ENCODE measurements at regions not wholly inside any gene's neighbourhood (a gene's known extent, or its start where the extent isn't known, plus 50 kb on each side); places are given as distances from the start of the nearest gene placed in this dataset.

GRCh38 chr4:171650543-171650942 is 162.7 kb upstream of the GALNTL6 start:
- no peak overlapping the region for H3K27ac ChIP-seq
- DNase-seq (ENCODE audit: low spot score) = no peak
- no peaks in the 10 kb centered on the region for H3K9me3 ChIP-seq
- H3K36me3 ChIP-seq = no peaks in the 10 kb centered on the region
- no peak overlapping the region for H3K4me3 ChIP-seq
- H3K4me1 ChIP-seq = no peaks in the 10 kb centered on the region
- no peak for TF ChIP-seq CTCF (IDR thresholded peaks at IDR 0.05)
- no peaks in the 10 kb centered on the region for H3K27me3 ChIP-seq

- Histone ChIP-seq H3K27me3 (no peaks in the 10 kb centered on the region), H3K4me1 (no peaks in the 10 kb centered on the region), H3K27ac (no peak overlapping the region), H3K36me3 (no peaks in the 10 kb centered on the region), H3K9me3 (no peaks in the 10 kb centered on the region), H3K4me3 (no peak overlapping the region)
- DNase-seq (ENCODE audit: low spot score) = no peak
- TF ChIP-seq CTCF (IDR thresholded peaks at IDR 0.05) = no peak
Observed at GRCh38 chr4:171648926-171649325, 164.3 kb upstream of the GALNTL6 start.

GRCh38 chr4:171646984-171647383 is 166.2 kb upstream of the GALNTL6 start:
- DNase-seq (ENCODE audit: low spot score) = no peak
- no peak overlapping the region for H3K4me3 ChIP-seq
- no peaks in the 10 kb centered on the region for H3K4me1 ChIP-seq
- H3K9me3 ChIP-seq = no peaks in the 10 kb centered on the region
- H3K36me3 ChIP-seq = no peaks in the 10 kb centered on the region
- H3K27ac ChIP-seq = no peak overlapping the region
- no peak for TF ChIP-seq CTCF (IDR thresholded peaks at IDR 0.05)
- H3K27me3 ChIP-seq = no peaks in the 10 kb centered on the region

GRCh38 chr4:171644430-171645057 is 168.7 kb upstream of the GALNTL6 start:
- no peaks in the 10 kb centered on the region for H3K27me3 ChIP-seq
- H3K4me3 ChIP-seq = no peak overlapping the region
- H3K36me3 ChIP-seq = no peaks in the 10 kb centered on the region
- TF ChIP-seq CTCF (IDR thresholded peaks at IDR 0.05) = no peak
- H3K4me1 ChIP-seq = no peaks in the 10 kb centered on the region
- DNase-seq (ENCODE audit: low spot score) = no peak
- no peak overlapping the region for H3K27ac ChIP-seq
- H3K9me3 ChIP-seq = no peaks in the 10 kb centered on the region

DNA sequence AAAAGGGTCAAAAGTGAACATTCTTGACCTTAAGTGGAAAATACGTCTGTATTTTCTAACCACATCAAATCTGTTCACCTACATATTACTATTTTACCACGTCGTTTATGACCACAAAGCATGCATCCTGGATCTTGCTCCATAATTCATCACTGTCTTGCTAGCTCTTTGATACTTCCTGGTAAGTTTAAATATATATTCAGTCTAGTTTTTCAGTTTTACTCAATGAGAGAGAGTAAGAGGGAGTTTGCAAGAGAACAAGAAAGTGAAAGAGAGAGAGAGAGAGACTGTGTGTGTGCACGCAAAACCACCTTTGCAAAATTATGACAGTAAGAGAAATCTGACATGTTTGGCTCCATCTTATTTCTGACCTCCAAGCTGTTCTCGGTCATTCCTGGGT is 173.7 kb upstream of the GALNTL6 start:
- no peaks in the 10 kb centered on the region for H3K4me1 ChIP-seq

More for the DNA sequence above, 173.7 kb upstream of the GALNTL6 start:
- Histone ChIP-seq H3K27ac (no peak overlapping the region), H3K27me3 (no peaks in the 10 kb centered on the region), H3K9me3 (no peaks in the 10 kb centered on the region), H3K36me3 (no peaks in the 10 kb centered on the region), H3K4me3 (no peak overlapping the region)
- no peak for DNase-seq (ENCODE audit: low spot score)
- TF ChIP-seq CTCF (IDR thresholded peaks at IDR 0.05) = no peak

All from right atrium auricular region (tissue), 2 donors.